H1 (cell line): ENCODE measurements at regions not wholly inside any gene's neighbourhood (a gene's known extent, or its start where the extent isn't known, plus 50 kb on each side); places are given as distances from the start of the nearest gene placed in this dataset.

ENCODE experiments used
- CTCF ChIA-PET: fragments of 300-600 bp; sonication (Branson Sonifier 250); formaldehyde crosslinking; loops from one replicate; lab custom pipeline; 2021; ENCODE audit not compliant: partially characterized antibody; lab: Charles Lee
- POLR2A ChIA-PET: fragments of 300-600 bp; sonication (Branson Sonifier 250); formaldehyde crosslinking; loops from one replicate; lab custom pipeline; 2021; ENCODE audit warnings: inconsistent platforms; ENCODE audit not compliant: partially characterized antibody; lab: Charles Lee
- DNase-seq, 2 experiments: peaks; one replicate each; pipeline versions ENCODE4 v3.0.0 to v3.0.0-alpha.2; 2010 to 2022; ENCODE audit warnings: low spot score in 2 of 2, low read depth in 1 of 2, mixed read lengths in 1 of 2
- FAIRE-seq: peaks from 2 replicates; lab custom pipeline; 2011; peaks lifted over from hg19 to GRCh38; lab: Jason Lieb, UNC
- H2AFZ ChIP-seq: 2 replicates; pipeline ENCODE4 v1.8.1; 2012; ENCODE audit warnings: low read length, inconsistent platforms
- H2AK5ac ChIP-seq: 2 replicates; pipeline ENCODE4 v1.6.1; 2013; ENCODE audit warnings: low read depth, low read length
- H2BK120ac ChIP-seq: replicated peaks from 2 replicates; pipeline ENCODE3; 2013; ENCODE audit warnings: low read depth, low read length, inconsistent platforms
- H2BK12ac ChIP-seq: 2 replicates; pipeline ENCODE4 v1.6.1; 2013; ENCODE audit warnings: low read depth, low read length
- H2BK15ac ChIP-seq: 2 replicates; pipeline ENCODE4 v1.6.1; 2013; ENCODE audit warnings: low read length
- H2BK20ac ChIP-seq: 2 replicates; pipeline ENCODE4 v1.6.1; 2013; ENCODE audit warnings: low read length
- H2BK5ac ChIP-seq: 2 replicates; pipeline ENCODE4 v1.6.1; 2013; ENCODE audit warnings: low read depth, low read length
- H3K14ac ChIP-seq: 2 replicates; pipeline ENCODE4 v1.6.1; 2013; ENCODE audit warnings: inconsistent platforms; ENCODE audit not compliant: insufficient read length
- H3K18ac ChIP-seq: 2 replicates; pipeline ENCODE4 v1.6.1; 2013; ENCODE audit warnings: low read length; ENCODE audit errors: extremely low read depth
- H3K23ac ChIP-seq: 2 replicates; pipeline ENCODE4 v1.6.1; 2013; ENCODE audit warnings: inconsistent platforms; ENCODE audit not compliant: insufficient read length
- H3K23me2 ChIP-seq: 2 replicates; pipeline ENCODE4 v1.6.1; 2013; ENCODE audit warnings: low read depth, low read length
- H3K27ac ChIP-seq: 2 replicates; pipeline ENCODE4 v1.6.1; 2011; ENCODE audit warnings: low read depth, low read length, inconsistent platforms
- H3K27me3 ChIP-seq, 4 experiments: replicated peaks in 1 of 4; 1 replicate in 1 of 4; 2 replicates in 3 of 4; pipeline versions ENCODE4 v1.6.1 to v1.8.1; 2011 to 2013; ENCODE audit warnings: low read length in 3 of 4, mild to moderate bottlenecking in 3 of 4, inconsistent platforms in 2 of 4, mixed read lengths in 2 of 4, moderate library complexity in 1 of 4; ENCODE audit not compliant: control insufficient read depth in 3 of 4, insufficient read depth in 3 of 4; ENCODE audit errors: extremely low read depth in 1 of 4
- H3K36me3 ChIP-seq, 4 experiments: 2 replicates each; pipeline versions ENCODE4 v1.6.1 to v1.8.1; 2011 to 2013; ENCODE audit warnings: mild to moderate bottlenecking in 4 of 4, low read length in 3 of 4, moderate library complexity in 2 of 4, control low read depth in 1 of 4, inconsistent platforms in 1 of 4; ENCODE audit not compliant: insufficient read depth in 4 of 4, control insufficient read depth in 2 of 4
- H3K4ac ChIP-seq: replicated peaks from 2 replicates; pipeline ENCODE3; 2013; ENCODE audit warnings: low read length, low read depth, mixed read lengths, inconsistent platforms; ENCODE audit not compliant: insufficient read length
- H3K4me1 ChIP-seq, 4 experiments: replicated peaks in 1 of 4; 1 replicate in 1 of 4; 2 replicates in 3 of 4; pipeline versions ENCODE4 v1.6.1 to v1.8.1; 2011 to 2013; ENCODE audit warnings: low read length in 3 of 4, inconsistent platforms in 2 of 4, mixed read lengths in 1 of 4; ENCODE audit not compliant: insufficient read depth in 4 of 4, control insufficient read depth in 3 of 4
- H3K4me2 ChIP-seq, 2 experiments: 2 replicates each; pipeline versions ENCODE4 v1.6.1 to v1.8.1; 2011 to 2013; ENCODE audit warnings: low read depth in 2 of 2, low read length in 2 of 2, control low read depth in 1 of 2, inconsistent platforms in 1 of 2, mild to moderate bottlenecking in 1 of 2; ENCODE audit not compliant: insufficient read depth in 1 of 2
- H3K4me3 ChIP-seq, 4 experiments: fragments of 200-600, 300-600 bp in 1 of 4; sonication (generic), shearing (Covaris generic), sonication (Bioruptor Twin) in 1 of 4; 2 replicates each; pipeline versions ENCODE4 v1.5.1 to v1.8.1; 2011 to 2016; ENCODE audit warnings: low read length in 4 of 4, low read depth in 3 of 4, control low read depth in 2 of 4, inconsistent platforms in 2 of 4, mild to moderate bottlenecking in 2 of 4, mixed read lengths in 1 of 4, moderate library complexity in 1 of 4; ENCODE audit not compliant: insufficient read depth in 2 of 4; ENCODE audit errors: extremely low read depth in 1 of 4
- H3K56ac ChIP-seq: replicated peaks from 2 replicates; pipeline ENCODE3; 2013; ENCODE audit warnings: low read depth, mild to moderate bottlenecking, mixed read lengths, low read length, inconsistent platforms; ENCODE audit not compliant: insufficient read length
- H3K79me1 ChIP-seq: 2 replicates; pipeline ENCODE4 v1.6.1; 2013; ENCODE audit warnings: low read depth, low read length, control low read depth
- H3K79me2 ChIP-seq, 2 experiments: 2 replicates each; pipeline versions ENCODE4 v1.6.1 to v1.8.1; 2012 to 2013; ENCODE audit warnings: low read length in 2 of 2, mild to moderate bottlenecking in 2 of 2, inconsistent platforms in 1 of 2; ENCODE audit not compliant: insufficient read depth in 2 of 2, control insufficient read depth in 1 of 2
- H3K9ac ChIP-seq, 4 experiments: replicated peaks in 1 of 4; 1 replicate in 1 of 4; 2 replicates in 3 of 4; pipeline versions ENCODE4 v1.6.1 to v1.8.1; 2011 to 2013; ENCODE audit warnings: low read depth in 3 of 4, low read length in 3 of 4, control low read depth in 2 of 4, mild to moderate bottlenecking in 2 of 4, moderate library complexity in 2 of 4, inconsistent platforms in 1 of 4; ENCODE audit errors: extremely low read depth in 1 of 4
- H3K9me3 ChIP-seq, 2 experiments: 2 replicates each; pipeline versions ENCODE4 v1.6.1 to v1.8.1; 2012 to 2013; ENCODE audit warnings: mild to moderate bottlenecking in 2 of 2, moderate library complexity in 2 of 2, control low read depth in 1 of 2, inconsistent platforms in 1 of 2, low read depth in 1 of 2, low read length in 1 of 2, mixed read lengths in 1 of 2; ENCODE audit not compliant: insufficient read depth in 2 of 2
- H4K20me1 ChIP-seq, 2 experiments: replicated peaks in 1 of 2; 2 replicates each; pipeline versions ENCODE3 to v1.8.1; 2011 to 2013; ENCODE audit warnings: inconsistent platforms in 2 of 2, low read length in 2 of 2, mild to moderate bottlenecking in 1 of 2; ENCODE audit not compliant: insufficient read depth in 2 of 2, control insufficient read depth in 1 of 2
- H4K5ac ChIP-seq: 2 replicates; pipeline ENCODE4 v1.6.1; 2013; ENCODE audit warnings: low read length, low read depth, mixed read lengths, inconsistent platforms; ENCODE audit not compliant: insufficient read length
- H4K8ac ChIP-seq: 2 replicates; pipeline ENCODE4 v1.8.0; 2013; ENCODE audit warnings: mild to moderate bottlenecking, moderate library complexity, low read length, inconsistent platforms; ENCODE audit not compliant: insufficient read depth; ENCODE audit errors: extremely low read depth
- H4K91ac ChIP-seq: replicated peaks from 2 replicates; pipeline ENCODE3; 2013; ENCODE audit warnings: low read length, mixed read lengths, inconsistent platforms; ENCODE audit not compliant: insufficient read length
- BACH1 ChIP-seq: IDR thresholded peaks from 2 replicates; pipeline ENCODE4 v1.6.1; 2012; ENCODE audit warnings: low read length, improper control_type of control experiment
- BRCA1 ChIP-seq: IDR thresholded peaks from 2 replicates; pipeline ENCODE4 v1.6.1; 2012; ENCODE audit warnings: low read depth, low read length, improper control_type of control experiment
- CTBP2 ChIP-seq: IDR thresholded peaks from 2 replicates; pipeline ENCODE4 v1.7.0; 2011; ENCODE audit warnings: borderline replicate concordance, mild to moderate bottlenecking, moderate library complexity, mixed read lengths, low read length; ENCODE audit not compliant: insufficient read depth, insufficient read length
- EZH2 ChIP-seq: fragments of 200-600 bp; sonication (generic); IDR thresholded peaks from 2 replicates; pipeline ENCODE4 v1.7.1; 2012; ENCODE audit warnings: low read depth, mild to moderate bottlenecking, moderate library complexity, low read length, inconsistent platforms; ENCODE audit not compliant: severe bottlenecking
- HDAC2 ChIP-seq, 2 experiments: fragments of 300-600 bp in 1 of 2; sonication (generic) in 1 of 2; IDR thresholded peaks; 2 replicates each; pipeline ENCODE4 v1.6.1; 2011 to 2012; ENCODE audit warnings: low read depth in 2 of 2, low read length in 2 of 2, mild to moderate bottlenecking in 2 of 2, moderate library complexity in 2 of 2, borderline replicate concordance in 1 of 2, inconsistent platforms in 1 of 2
- HDAC6 ChIP-seq: IDR thresholded peaks from one replicate; pipeline ENCODE4 v1.7.1; 2012; ENCODE audit warnings: low read depth, mild to moderate bottlenecking, inconsistent platforms, low read length, moderate library complexity
- JUND ChIP-seq: IDR thresholded peaks from 2 replicates; pipeline ENCODE4 v1.6.1; 2011; ENCODE audit warnings: mild to moderate bottlenecking, improper control_type of control experiment, low read length
- RXRA ChIP-seq: IDR thresholded peaks from 2 replicates; pipeline ENCODE4 v1.6.1; 2011; ENCODE audit warnings: low read depth, mild to moderate bottlenecking, low read length, moderate library complexity; ENCODE audit not compliant: insufficient read depth
- SIRT6 ChIP-seq: IDR thresholded peaks from one replicate; pipeline ENCODE4 v1.7.1; 2012; ENCODE audit warnings: low read length, inconsistent platforms
- WGBS, 2 experiments: shearing (Covaris generic) in 1 of 2; methylation state at CpG; one replicate each; pipeline versions ENCODE4 v1.1.6 to v1.1.7; 2013 to 2015; ENCODE audit warnings: low lambda C conversion rate in 2 of 2, mixed read lengths in 2 of 2, inconsistent platforms in 1 of 2, low coverage in 1 of 2, missing lambda C conversion rate in 1 of 2; ENCODE audit not compliant: insufficient replicate concordance in 2 of 2, insufficient coverage in 1 of 2, insufficient read length in 1 of 2; ENCODE audit errors: extremely low coverage in 1 of 2, missing lambda C conversion rate in 1 of 2; 5-methylcytosine and 5-hydroxymethylcytosine counted together

DNA sequence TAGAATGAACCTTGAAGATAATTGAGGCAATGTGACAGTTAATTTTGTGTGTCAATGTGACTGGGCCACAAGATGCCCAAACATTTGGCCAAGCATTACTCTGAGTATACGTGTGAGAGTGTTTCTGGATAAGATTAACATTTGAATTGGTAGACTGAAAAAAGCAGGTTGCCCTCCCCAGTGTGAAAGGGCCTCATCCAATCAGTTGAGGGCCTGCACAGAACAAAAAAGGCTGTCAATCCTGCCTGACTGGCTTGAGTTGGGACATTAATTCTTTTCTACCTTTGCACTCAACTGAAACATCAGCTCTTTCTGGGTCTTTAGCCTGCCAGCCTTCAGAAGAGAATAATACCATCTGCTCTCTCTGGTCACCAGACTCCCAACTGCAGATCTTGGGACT, 56.6 kb upstream of the PDE1C start:
- no peak overlapping the region for H2AK5ac ChIP-seq

More for the DNA sequence above, 56.6 kb upstream of the PDE1C start:
- Histone ChIP-seq H4K8ac (no peak overlapping the region), H3K36me3 (no peaks in the 10 kb centered on the region), H3K79me1 (no peaks in the 10 kb centered on the region), H3K4me1 (no peaks in the 10 kb centered on the region), H2AFZ (no peak overlapping the region), H2BK20ac (no peak overlapping the region), H3K27ac (no peak overlapping the region), H3K27me3 (no peaks in the 10 kb centered on the region), H4K91ac (no peak overlapping the region), H3K18ac (no peak overlapping the region), H3K56ac (no peak overlapping the region), H2BK120ac (no peak overlapping the region), H2BK12ac (no peak overlapping the region), H3K14ac (no peak overlapping the region), H3K23me2 (no peaks in the 10 kb centered on the region), H3K4ac (no peak overlapping the region), H4K5ac (no peak overlapping the region), H3K79me2 (no peaks in the 10 kb centered on the region), H3K23ac (no peak overlapping the region), H3K9me3 (no peaks in the 10 kb centered on the region), H2BK15ac (no peak overlapping the region), H3K4me3 (no peak overlapping the region), H4K20me1 (no peaks in the 10 kb centered on the region), H2BK5ac (no peak overlapping the region)
- DNase-seq (no peak), FAIRE-seq (no peak)
- ChIA-PET CTCF (no interaction called here), POLR2A (no interaction called here)
- 21% methylated on average over 1 of the region's 1 CpG; no CpG with 5 or more reads in 1 of the 2 experiments for WGBS, 2 experiments
- no peak for TF ChIP-seq JUND
- TF ChIP-seq HDAC6: no peak
- TF ChIP-seq BACH1: no peak
- TF ChIP-seq EZH2: no peak
- no peak for TF ChIP-seq HDAC2 (IDR thresholded peaks at IDR 0.05; ENCODE audit: borderline replicate concordance in 1 of 2, low read depth in 2 of 2, low read length in 2 of 2)
- TF ChIP-seq RXRA: no peak
- no peak for TF ChIP-seq SIRT6
- no peak for TF ChIP-seq CTBP2
- TF ChIP-seq BRCA1: no peak
- TF ChIP-seq, all 59 proteins: peak for 0
- H3K9ac ChIP-seq: no peak overlapping the region
- no peak overlapping the region for H3K4me2 ChIP-seq
